PC-9 (cell line): ENCODE measurements at regions not wholly inside any gene's neighbourhood (a gene's known extent, or its start where the extent isn't known, plus 50 kb on each side); places are given as distances from the start of the nearest gene placed in this dataset.

Source experiments
- BruUV-seq: library from RNA; stranded (reverse); fragments of 400-500 nt; replicated peaks from 2 replicates; lab custom pipeline; 2021; lab: Mats Ljungman, UMichigan
- CTCF ChIA-PET: fragments of 300-600 bp; sonication (Branson Sonifier 250); formaldehyde crosslinking; loops from one replicate; lab custom pipeline; 2022; ENCODE audit warnings: antibody characterized with exemption; lab: Charles Lee
- POLR2A ChIA-PET: fragments of 300-600 bp; sonication (Branson Sonifier 250); formaldehyde crosslinking; loops from one replicate; lab custom pipeline; 2022; ENCODE audit warnings: antibody characterized with exemption; ENCODE audit not compliant: unreplicated experiment; lab: Charles Lee
- DNase-seq, 2 experiments: peaks; one replicate each; pipeline versions ENCODE4 v3.0.0 to v3.0.0-alpha.2; 2015 to 2022; ENCODE audit warnings: mixed read lengths in 1 of 2
- H2AFZ ChIP-seq: fragments of 200-600 bp; sonication (generic); 2 replicates; pipeline ENCODE4 v1.8.1; 2017; ENCODE audit warnings: antibody characterized with exemption
- H3F3A ChIP-seq: fragments of 200-600 bp; sonication (generic); 2 replicates; pipeline ENCODE4 v1.8.1; 2017; ENCODE audit warnings: antibody characterized with exemption, mild to moderate bottlenecking, low read depth; ENCODE audit not compliant: insufficient read depth
- H3K27ac ChIP-seq: fragments of 200-600 bp; sonication (generic); 2 replicates; pipeline ENCODE4 v1.6.1; 2016; ENCODE audit warnings: mixed run types
- H3K27me3 ChIP-seq: fragments of 200-600 bp; sonication (generic); 2 replicates; pipeline ENCODE4 v1.6.1; 2016; ENCODE audit warnings: low read depth, mixed run types; ENCODE audit not compliant: insufficient read depth
- H3K36me3 ChIP-seq: fragments of 200-600 bp; sonication (generic); 2 replicates; pipeline ENCODE4 v1.6.1; 2016; ENCODE audit warnings: low read depth, mixed run types
- H3K4me1 ChIP-seq: fragments of 200-600 bp; sonication (generic); replicated peaks from 2 replicates; pipeline ENCODE4 v1.6.1; 2016; ENCODE audit warnings: mixed run types; ENCODE audit not compliant: insufficient read depth
- H3K4me2 ChIP-seq: fragments of 200-600 bp; sonication (generic); 2 replicates; pipeline ENCODE4 v1.6.1; 2017; ENCODE audit warnings: mixed run types
- H3K4me3 ChIP-seq: fragments of 200-600 bp; sonication (generic); 2 replicates; pipeline ENCODE4 v1.6.1; 2016; ENCODE audit warnings: mixed run types
- H3K79me2 ChIP-seq: fragments of 200-600 bp; sonication (generic); 2 replicates; pipeline ENCODE4 v1.6.1; 2017; ENCODE audit warnings: low read depth, mixed run types
- H3K9me2 ChIP-seq: fragments of 200-600 bp; sonication (generic); 2 replicates; pipeline ENCODE4 v1.8.1; 2017; ENCODE audit warnings: mild to moderate bottlenecking; ENCODE audit not compliant: insufficient read depth
- H3K9me3 ChIP-seq: fragments of 200-600 bp; sonication (generic); 2 replicates; pipeline ENCODE4 v1.8.1; 2016; ENCODE audit warnings: low read depth; ENCODE audit not compliant: insufficient read depth
- H4K20me1 ChIP-seq: fragments of 200-600 bp; sonication (generic); 2 replicates; pipeline ENCODE4 v1.8.1; 2017; ENCODE audit not compliant: insufficient read depth
- CTCF ChIP-seq: fragments of 200-600 bp; sonication (generic); conservative IDR thresholded peaks from 2 replicates; pipeline ENCODE4 v1.6.1; 2017; ENCODE audit warnings: mixed run types, antibody characterized with exemption, mild to moderate bottlenecking, moderate library complexity
- EZH2 ChIP-seq: fragments of 200-600 bp; sonication (generic); IDR thresholded peaks from 2 replicates; pipeline ENCODE4 v1.8.0; 2017; ENCODE audit warnings: antibody characterized with exemption, low read depth
- intact Hi-C: fragments of 100-400 bp; cut with micrococcal nuclease; formaldehyde crosslinking; loops from one replicate; pipeline ENCODE4 v1.10.0; 2022; ENCODE audit not compliant: unreplicated experiment

- no peak overlapping the region for H3K4me2 ChIP-seq
These were observed 397.2 kb downstream of the TMEM182 start for GRCh38 chr2:103159018-103159417.

GRCh38 chr2:103161456-103162289, 399.8 kb downstream of the TMEM182 start:
- no TSS peak for BruUV-seq
- POLR2A ChIA-PET, result no interaction called here
- Histone ChIP-seq H3K27ac (no peak overlapping the region), H3K79me2 (no peaks in the 10 kb centered on the region), H3K36me3 (no peaks in the 10 kb centered on the region), H3F3A (no peaks in the 10 kb centered on the region), H3K4me2 (no peak overlapping the region), H4K20me1 (0 out of 2 replicates have a peak, but pooled peaks cover 4% of the 10 kb centered on the region), H3K9me2 (peaks cover 4% of the 10 kb centered on the region; the same call in 1 of the 2 replicates), H3K4me1 (no peaks in the 10 kb centered on the region), H3K27me3 (peaks cover 64% of the 10 kb centered on the region), H3K4me3 (no peak overlapping the region), H2AFZ (no peak overlapping the region), H3K9me3 (no peaks in the 10 kb centered on the region)
- TF ChIP-seq EZH2 (no peak), CTCF (peak; percentile 86)
- DNase-seq, result peak in 1 of 2 experiments; percentile 7
- CTCF ChIA-PET, result interaction anchor here (0.6 to 1.3 kb wide), 3 partner anchors 164 to 1688 kb away, joined by 3 to 4 read pairs (median 3); no protein-coding TSS in a partner anchor
- intact Hi-C loops, result loop anchor here (10.0 kb wide), 2 partner anchors 317 to 1783 kb away; no protein-coding TSS in a partner anchor

More at GRCh38 chr2:103159018-103159417, 397.2 kb downstream of the TMEM182 start:
- ChIA-PET CTCF (interaction anchor here (1.0 kb wide), 1 partner anchor 11 kb away, joined by 3 read pairs; no protein-coding TSS in a partner anchor), POLR2A (no interaction called here)
- TF ChIP-seq CTCF (no peak), EZH2 (no peak)
- Histone ChIP-seq H2AFZ (no peak overlapping the region), H3K4me1 (no peaks in the 10 kb centered on the region), H3K79me2 (no peaks in the 10 kb centered on the region), H4K20me1 (no peaks in the 10 kb centered on the region), H3F3A (no peaks in the 10 kb centered on the region), H3K27me3 (peaks cover 49% of the 10 kb centered on the region), H3K4me3 (no peak overlapping the region), H3K27ac (no peak overlapping the region), H3K9me3 (no peaks in the 10 kb centered on the region), H3K36me3 (no peaks in the 10 kb centered on the region), H3K9me2 (peaks cover 4% of the 10 kb centered on the region; the same call in 1 of the 2 replicates)
- DNase-seq, result no peak
- BruUV-seq, result no TSS peak
- intact Hi-C loops, result no loop called here

- Histone ChIP-seq H3K4me1 (no peaks in the 10 kb centered on the region), H4K20me1 (0 out of 2 replicates have a peak, but pooled peaks cover 4% of the 10 kb centered on the region), H3K79me2 (no peaks in the 10 kb centered on the region), H3K9me2 (peaks cover 4% of the 10 kb centered on the region; the same call in 1 of the 2 replicates), H3K27ac (no peak overlapping the region), H3F3A (no peaks in the 10 kb centered on the region), H3K27me3 (peaks cover 69% of the 10 kb centered on the region), H3K9me3 (no peaks in the 10 kb centered on the region), H3K4me3 (no peak overlapping the region), H2AFZ (no peak overlapping the region), H3K36me3 (no peaks in the 10 kb centered on the region), H3K4me2 (no peak overlapping the region)
- no peak for DNase-seq
- intact Hi-C loops, result loop anchor here (10.0 kb wide), 2 partner anchors 320 to 1780 kb away; no protein-coding TSS in a partner anchor
- no peak for TF ChIP-seq CTCF
- no peak for TF ChIP-seq EZH2
- CTCF ChIA-PET, result no interaction called here
- BruUV-seq, result no TSS peak
- POLR2A ChIA-PET, result no interaction called here
These were observed 402.9 kb downstream of the TMEM182 start for GRCh38 chr2:103164748-103165147.
